ENCODE measurements at regions not wholly inside any gene's neighbourhood (a gene's known extent, or its start where the extent isn't known, plus 50 kb on each side); places are given as distances from the start of the nearest gene placed in this dataset.
"Not testable (repeated sequence)": the region's sequence is repeated elsewhere in the genome, so short reads cannot be mapped to it uniquely, and the experiment has no call there.

GRCh38 chr9:113705306-113705927, 170.7 kb upstream of the ZNF618 start:
- no peak for DNase-seq

GRCh38 chr9:113705928-113706519, 170.1 kb upstream of the ZNF618 start:
- no peak for DNase-seq

GRCh38 chr9:113707953-113708695, 168.0 kb upstream of the ZNF618 start:
- DNase-seq = no peak

- no peak for DNase-seq
These were observed 167.0 kb upstream of the ZNF618 start for GRCh38 chr9:113708821-113709713.

- no peak for DNase-seq
These were observed 166.4 kb upstream of the ZNF618 start for GRCh38 chr9:113709721-113710120.

- DNase-seq = no peak
These were observed 164.9 kb upstream of the ZNF618 start for GRCh38 chr9:113711251-113711650.

- DNase-seq = no peak
These were observed 164.1 kb upstream of the ZNF618 start for GRCh38 chr9:113712053-113712452.

GRCh38 chr9:113715086-113715485, 161.0 kb upstream of the ZNF618 start:
- DNase-seq = no peak

GRCh38 chr9:113719919-113720318, 156.2 kb upstream of the ZNF618 start:
- DNase-seq = no peak

- no peak for DNase-seq
These were observed 155.6 kb upstream of the ZNF618 start for GRCh38 chr9:113720495-113720894.

GRCh38 chr9:113721856-113722255, 154.3 kb upstream of the ZNF618 start:
- no peak for DNase-seq

- DNase-seq = no peak
These were observed 151.9 kb upstream of the ZNF618 start for GRCh38 chr9:113724202-113724601.

GRCh38 chr9:113728989-113729388, 147.1 kb upstream of the ZNF618 start:
- DNase-seq = no peak

GRCh38 chr9:113734826-113735225, 141.3 kb upstream of the ZNF618 start:
- DNase-seq = no peak

GRCh38 chr9:113737517-113738271, 138.4 kb upstream of the ZNF618 start:
- peak; percentile 84 for DNase-seq

- peak; percentile 33 for DNase-seq
These were observed 137.6 kb upstream of the ZNF618 start for GRCh38 chr9:113738496-113738892.

GRCh38 chr9:113738893-113739604, 137.1 kb upstream of the ZNF618 start:
- peak; percentile 53 for DNase-seq

GRCh38 chr9:113739605-113740507, 136.3 kb upstream of the ZNF618 start:
- DNase-seq = not testable (repeated sequence)

GRCh38 chr9:113740508-113741500, 135.3 kb upstream of the ZNF618 start:
- DNase-seq = peak; percentile 39
